BLaER1 treated with 17β-estradiol and CSF1 and Interleukin-3, amounts not matched to agents 10 nM and 100 nM (cell line): ENCODE measurements at regions not wholly inside any gene's neighbourhood (a gene's known extent, or its start where the extent isn't known, plus 50 kb on each side); places are given as distances from the start of the nearest gene placed in this dataset.
"Not testable (repeated sequence)": the region's sequence is repeated elsewhere in the genome, so short reads cannot be mapped to it uniquely, and the experiment has no call there.

Source experiments
- H3K27ac ChIP-seq, 11 experiments: shearing (Covaris generic); formaldehyde crosslinking; 2 replicates each; pipeline ENCODE4 v1.8.1; 2022
- H3K27me3 ChIP-seq, 11 experiments: shearing (Covaris generic); formaldehyde crosslinking; 2 replicates each; pipeline ENCODE4 v1.8.1; 2022
- H3K36me3 ChIP-seq, 11 experiments: shearing (Covaris generic); formaldehyde crosslinking; 2 replicates each; pipeline ENCODE4 v1.8.1; 2022
- H3K4me1 ChIP-seq, 10 experiments: shearing (Covaris generic); formaldehyde crosslinking; 2 replicates each; pipeline ENCODE4 v1.8.1; 2022
- H3K4me2 ChIP-seq, 11 experiments: shearing (Covaris generic); formaldehyde crosslinking; 2 replicates each; pipeline ENCODE4 v1.8.1; 2022
- H3K4me3 ChIP-seq, 10 experiments: shearing (Covaris generic); formaldehyde crosslinking; 2 replicates each; pipeline ENCODE4 v1.8.1; 2022
- H3K9ac ChIP-seq, 11 experiments: shearing (Covaris generic); formaldehyde crosslinking; 2 replicates each; pipeline ENCODE4 v1.8.1; 2022
- H3K9me3 ChIP-seq, 11 experiments: shearing (Covaris generic); formaldehyde crosslinking; replicated peaks in 1 of 11; 2 replicates each; pipeline ENCODE4 v1.8.1; 2022
- H4K20me1 ChIP-seq, 11 experiments: shearing (Covaris generic); formaldehyde crosslinking; 2 replicates each; pipeline ENCODE4 v1.8.1; 2022
- Cebpa-rat ChIP-seq, 11 experiments: shearing (Covaris generic); IDR thresholded peaks; 2 replicates each; pipeline ENCODE4 v1.8.1; 2022

DNA sequence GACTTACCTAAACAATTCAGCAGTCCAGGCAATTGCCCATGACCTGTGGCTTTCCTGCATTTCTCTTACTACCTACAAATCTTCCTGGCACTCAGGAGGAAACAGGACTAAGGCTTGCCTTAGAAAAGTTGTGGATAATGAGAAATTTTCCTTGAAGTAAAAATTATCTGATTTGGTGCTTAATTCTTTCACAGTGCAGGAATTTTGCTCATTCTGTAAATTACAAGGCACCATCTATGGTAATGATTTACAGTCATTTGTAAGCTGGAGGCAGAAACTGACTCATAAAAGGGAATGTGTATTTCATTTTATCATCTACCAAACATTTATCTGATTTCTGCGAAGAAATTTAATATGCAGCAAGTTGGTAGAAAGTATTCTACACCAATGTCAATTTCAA is 211.5 kb upstream of the FKBP1C start:
- Histone ChIP-seq H3K27ac (no peak overlapping the region), H3K27me3 (no peaks in the 10 kb centered on the region), H3K4me3 (no peak overlapping the region), H3K9me3 (no peaks in the 10 kb centered on the region), H3K4me2 (no peak overlapping the region), H3K9ac (no peak overlapping the region), H3K36me3 (no peaks in the 10 kb centered on the region), H4K20me1 (no peaks in the 10 kb centered on the region), H3K4me1 (no peaks in the 10 kb centered on the region)
- no peak for TF ChIP-seq Cebpa-rat (IDR thresholded peaks at IDR 0.05)

DNA sequence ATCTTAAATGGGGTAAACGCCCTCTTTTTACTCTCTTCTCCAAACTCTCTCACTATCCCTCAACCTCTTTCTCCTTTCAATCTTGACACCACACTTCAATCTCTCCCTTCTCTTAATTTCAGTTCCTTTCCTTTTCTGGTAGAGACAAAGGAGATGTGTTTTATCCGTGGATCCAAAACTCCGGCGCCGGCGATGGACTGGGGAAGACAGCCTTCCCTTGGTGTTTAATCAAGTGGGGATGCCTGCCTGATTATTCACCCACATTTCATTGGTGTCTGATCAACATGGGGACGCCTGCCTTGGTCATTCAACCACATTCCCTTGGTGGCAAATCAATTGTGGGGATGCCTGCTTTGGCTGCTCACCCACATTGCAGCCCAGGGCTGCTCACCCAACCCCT is 205.3 kb upstream of the FKBP1C start:
- not testable (repeated sequence) for H3K36me3 ChIP-seq, H3K4me3 ChIP-seq

DNA sequence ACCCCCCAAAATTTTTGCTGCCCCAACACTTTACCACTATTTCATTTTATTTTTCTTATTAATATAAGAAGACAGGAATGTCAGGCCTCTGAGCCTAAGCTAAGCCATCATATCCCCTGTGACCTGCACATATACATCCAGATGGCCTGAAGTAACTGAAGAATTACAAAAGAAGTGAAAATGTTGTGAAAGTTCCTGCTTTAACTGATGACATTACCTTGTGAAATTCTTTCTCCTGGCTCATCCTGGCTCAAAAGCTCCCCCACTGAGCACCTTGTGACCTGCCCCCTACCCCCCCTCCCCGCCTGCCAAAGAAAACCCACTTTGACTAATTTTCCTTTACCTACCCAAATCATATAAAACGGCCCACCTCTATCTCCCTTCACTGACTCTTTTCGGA is 200.3 kb upstream of the FKBP1C start:
- not testable (repeated sequence) for H3K4me2 ChIP-seq, H3K4me3 ChIP-seq, H3K9ac ChIP-seq, H3K36me3 ChIP-seq, H3K27me3 ChIP-seq, H4K20me1 ChIP-seq, H3K4me1 ChIP-seq, H3K9me3 ChIP-seq, H3K27ac ChIP-seq

More for the DNA sequence above, 205.3 kb upstream of the FKBP1C start:
- H3K27ac ChIP-seq, H3K9ac ChIP-seq, H4K20me1 ChIP-seq, H3K27me3 ChIP-seq, H3K4me2 ChIP-seq, H3K9me3 ChIP-seq, H3K4me1 ChIP-seq: not testable (repeated sequence)

DNA sequence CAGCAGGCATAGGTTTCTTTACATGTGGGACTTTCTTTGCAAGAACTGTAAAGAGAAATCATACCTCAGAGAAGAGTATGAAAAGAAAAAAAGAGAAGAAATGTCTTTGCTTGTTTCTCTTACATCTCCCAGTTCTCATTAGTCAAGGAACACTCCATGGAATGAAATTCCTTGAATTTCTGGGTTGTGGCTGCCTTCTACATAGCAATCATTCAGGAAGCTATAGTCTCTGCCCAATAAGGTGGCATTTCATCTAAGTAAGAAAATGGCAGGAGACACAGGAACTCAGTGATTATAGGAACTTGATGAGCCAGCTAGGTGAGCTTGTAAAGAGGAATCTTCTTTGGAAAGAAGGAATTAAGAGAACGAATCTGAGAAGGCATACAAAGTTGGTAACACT is 197.0 kb upstream of the FKBP1C start:
- Histone ChIP-seq H3K4me3 (no peak overlapping the region), H3K36me3 (no peaks in the 10 kb centered on the region), H3K27ac (no peak overlapping the region), H3K9ac (no peak overlapping the region), H3K27me3 (no peaks in the 10 kb centered on the region), H3K4me2 (no peak overlapping the region), H4K20me1 (no peaks in the 10 kb centered on the region), H3K4me1 (no peaks in the 10 kb centered on the region), H3K9me3 (no peaks in the 10 kb centered on the region)
- TF ChIP-seq Cebpa-rat (IDR thresholded peaks at IDR 0.05) = no peak

DNA sequence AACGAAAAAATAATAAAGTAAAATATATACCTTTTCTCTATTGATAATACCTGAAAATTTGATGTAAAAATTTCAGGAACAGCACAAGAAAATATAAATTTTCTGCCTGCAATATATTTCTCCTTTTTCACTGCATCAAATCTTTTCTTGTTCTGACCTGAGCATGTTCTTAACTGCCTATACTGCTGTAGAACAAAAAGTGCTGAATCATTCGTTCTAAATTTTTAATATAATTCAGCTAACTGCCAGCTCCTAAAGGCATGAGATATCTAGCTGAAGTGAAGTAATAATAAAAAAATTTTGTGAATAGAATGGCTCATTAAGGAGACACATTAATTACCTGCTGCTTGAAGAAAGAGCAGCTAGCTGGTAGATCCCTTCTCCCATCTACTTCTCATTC is 188.6 kb upstream of the FKBP1C start:
- H3K36me3 ChIP-seq = no peaks in the 10 kb centered on the region
- H3K27me3 ChIP-seq = no peaks in the 10 kb centered on the region
- no peak overlapping the region for H3K27ac ChIP-seq
- H4K20me1 ChIP-seq = no peaks in the 10 kb centered on the region
- H3K4me3 ChIP-seq = no peak overlapping the region
- TF ChIP-seq Cebpa-rat (IDR thresholded peaks at IDR 0.05) = no peak
- no peaks in the 10 kb centered on the region for H3K9me3 ChIP-seq
- H3K9ac ChIP-seq = no peak overlapping the region
- no peak overlapping the region for H3K4me2 ChIP-seq
- peaks cover 0 to 4% (median 0%) of the 10 kb centered on the region in 10 experiments; a peak in 1 of 20 replicates for H3K4me1 ChIP-seq

DNA sequence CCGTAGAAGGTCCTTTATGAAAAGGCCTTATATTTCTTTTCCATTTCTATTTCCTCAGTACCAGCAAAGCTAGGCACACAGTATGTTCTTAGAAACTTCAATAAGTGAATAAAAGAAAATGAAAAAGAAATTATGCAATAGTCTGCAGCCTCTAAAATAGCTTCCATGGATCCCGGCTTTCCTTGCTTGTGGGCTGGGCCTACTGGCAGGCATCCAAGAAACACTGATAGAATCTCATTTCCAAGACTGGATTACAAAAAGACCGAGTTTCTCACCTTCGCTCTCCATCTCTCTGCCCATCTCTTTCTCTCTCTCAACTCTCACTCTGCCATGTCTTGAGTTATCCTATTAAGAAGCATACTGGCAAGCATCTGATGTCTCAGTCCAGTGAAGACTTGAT is 187.5 kb upstream of the FKBP1C start:
- TF ChIP-seq Cebpa-rat (IDR thresholded peaks at IDR 0.05) = no peak

DNA sequence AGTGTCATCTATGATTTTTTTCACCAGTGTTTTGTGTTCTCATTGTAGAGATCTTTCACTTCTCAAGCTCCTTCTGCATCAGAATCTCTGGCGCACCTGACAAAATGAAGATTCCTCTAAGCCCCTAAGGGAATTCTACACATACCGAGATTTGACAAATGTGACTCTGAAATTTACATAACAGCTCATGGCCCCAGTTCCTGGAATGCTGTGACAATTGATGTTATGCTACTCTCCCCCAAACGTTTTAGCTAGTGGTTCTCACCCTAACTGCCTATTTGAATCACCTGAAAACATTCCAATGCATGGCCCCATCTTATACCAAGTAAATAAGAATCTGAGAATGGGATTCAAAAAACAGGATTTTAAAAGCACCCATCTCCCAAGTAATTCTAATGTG is 162.1 kb upstream of the FKBP1C start:
- H3K4me1 ChIP-seq = no peaks in the 10 kb centered on the region
- no peak for TF ChIP-seq Cebpa-rat (IDR thresholded peaks at IDR 0.05)
- H3K9ac ChIP-seq = no peak overlapping the region
- H3K9me3 ChIP-seq = peaks cover 0 to 5% (median 0%) of the 10 kb centered on the region in 11 experiments; a peak in 1 of 22 replicates
- H3K27ac ChIP-seq = no peak overlapping the region
- no peaks in the 10 kb centered on the region for H3K36me3 ChIP-seq
- no peak overlapping the region for H3K4me3 ChIP-seq
- no peak overlapping the region for H3K4me2 ChIP-seq
- H4K20me1 ChIP-seq = no peaks in the 10 kb centered on the region
- H3K27me3 ChIP-seq = no peaks in the 10 kb centered on the region

More for the DNA sequence above, 187.5 kb upstream of the FKBP1C start:
- no peaks in the 10 kb centered on the region for H3K36me3 ChIP-seq
- H3K4me3 ChIP-seq = no peak overlapping the region
- no peaks in the 10 kb centered on the region for H3K9me3 ChIP-seq
- H3K4me1 ChIP-seq = peaks cover 0 to 4% (median 0%) of the 10 kb centered on the region in 10 experiments; a peak in 1 of 20 replicates
- H3K4me2 ChIP-seq = no peak overlapping the region
- no peak overlapping the region for H3K9ac ChIP-seq
- no peaks in the 10 kb centered on the region for H4K20me1 ChIP-seq
- no peaks in the 10 kb centered on the region for H3K27me3 ChIP-seq
- H3K27ac ChIP-seq = no peak overlapping the region

DNA sequence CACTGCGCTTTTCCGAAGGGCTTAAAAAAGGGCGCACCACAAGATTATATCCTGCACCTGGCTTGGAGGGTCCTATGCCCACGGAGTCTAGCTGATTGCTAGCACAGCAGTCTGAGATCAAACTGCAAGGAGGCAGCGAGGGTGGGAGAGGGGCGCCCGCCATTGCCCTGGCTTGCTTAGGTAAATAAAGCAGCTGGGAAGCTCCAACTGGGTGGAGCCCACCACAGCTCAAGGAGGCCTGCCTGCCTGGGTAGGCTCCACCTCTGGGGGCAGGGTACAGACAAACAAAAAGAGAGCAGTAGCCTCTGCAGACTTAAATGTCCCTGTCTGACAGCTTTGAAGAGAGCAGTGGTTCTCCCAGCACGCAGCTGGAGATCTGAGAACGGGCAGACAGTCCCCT is 158.1 kb upstream of the FKBP1C start:
- H3K9me3 ChIP-seq, H3K36me3 ChIP-seq, H3K4me3 ChIP-seq, H3K27ac ChIP-seq, H3K4me1 ChIP-seq, H4K20me1 ChIP-seq, H3K4me2 ChIP-seq, H3K27me3 ChIP-seq, H3K9ac ChIP-seq: not testable (repeated sequence)

DNA sequence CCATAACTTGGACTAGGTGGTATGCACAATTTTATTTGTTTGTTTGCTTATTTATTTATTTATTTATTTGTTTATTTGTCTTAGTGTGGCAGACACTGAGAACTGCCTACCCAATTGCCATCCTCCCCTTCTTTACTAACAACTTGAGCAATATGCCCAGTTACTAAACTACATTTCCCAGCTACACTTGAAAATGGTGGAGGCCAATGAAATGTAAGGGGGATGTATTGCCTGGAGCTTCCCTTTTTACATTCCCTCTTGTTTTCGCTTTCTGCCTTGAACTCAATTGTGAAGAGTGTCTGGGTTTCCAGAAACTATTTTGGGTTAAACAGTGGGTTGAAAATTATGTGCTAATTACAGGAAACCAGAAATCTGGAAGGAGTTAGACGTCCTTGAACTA is 152.7 kb upstream of the FKBP1C start:
- Histone ChIP-seq H3K9ac (no peak overlapping the region), H3K4me1 (no peaks in the 10 kb centered on the region), H3K4me2 (peak overlapping the region in 2 of 11 experiments; percentile 16 to 56; a peak in 2 of 22 replicates), H3K4me3 (no peak overlapping the region), H3K27ac (peak overlapping the region in 1 of 11 experiments; percentile 14; a peak in 2 of 22 replicates), H3K36me3 (no peaks in the 10 kb centered on the region), H3K27me3 (no peaks in the 10 kb centered on the region), H4K20me1 (no peaks in the 10 kb centered on the region), H3K9me3 (peaks cover 10 to 17% (median 14%) of the 10 kb centered on the region in 11 experiments; a peak in 21 of 22 replicates)
- TF ChIP-seq Cebpa-rat (IDR thresholded peaks at IDR 0.05) = no peak

DNA sequence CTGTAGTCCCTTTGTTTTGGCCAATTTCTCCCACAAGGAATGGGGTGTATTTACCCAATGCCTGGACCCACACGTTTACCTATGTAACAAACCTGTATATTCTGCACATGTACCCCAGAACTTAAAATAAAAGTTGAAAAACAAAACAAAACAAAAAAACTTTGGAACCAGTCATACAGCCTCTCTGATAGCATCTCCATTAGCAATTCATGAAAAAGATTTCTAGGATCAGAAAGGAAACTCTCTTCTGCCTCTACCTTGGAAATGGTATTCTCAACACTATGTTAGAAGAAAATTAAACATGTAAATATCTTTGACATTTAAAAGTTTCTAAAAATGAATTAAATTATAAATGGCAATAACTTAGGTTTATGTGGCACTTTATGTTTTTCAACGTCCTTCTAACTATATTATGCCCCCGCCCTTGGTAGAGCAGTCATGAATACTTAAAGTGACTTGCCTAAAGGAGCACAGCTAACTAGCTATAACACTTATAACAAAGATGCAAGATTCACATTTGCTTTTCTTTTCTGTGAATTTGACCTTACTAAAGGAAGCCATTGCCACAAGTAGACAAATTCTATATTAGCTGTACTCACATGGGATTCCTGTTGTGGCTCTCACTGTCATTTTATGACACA is 147.5 kb upstream of the FKBP1C start:
- Histone ChIP-seq H3K27ac (no peak overlapping the region), H4K20me1 (no peaks in the 10 kb centered on the region), H3K27me3 (no peaks in the 10 kb centered on the region), H3K4me1 (no peaks in the 10 kb centered on the region), H3K36me3 (no peaks in the 10 kb centered on the region), H3K9ac (no peak overlapping the region), H3K9me3 (peaks cover 10 to 17% (median 14%) of the 10 kb centered on the region in 11 experiments; a peak in 21 of 22 replicates), H3K4me2 (no peak overlapping the region), H3K4me3 (no peak overlapping the region)
- TF ChIP-seq Cebpa-rat (IDR thresholded peaks at IDR 0.05) = no peak
